HL-60 (cell line): ENCODE measurements at regions not wholly inside any gene's neighbourhood (a gene's known extent, or its start where the extent isn't known, plus 50 kb on each side); places are given as distances from the start of the nearest gene placed in this dataset.

Source experiments
- DNase-seq, 2 experiments: peaks; one replicate each; pipeline ENCODE4 v3.0.0-alpha.2; 2010 to 2020; ENCODE audit warnings: low read depth in 1 of 2, low spot score in 1 of 2
- H3K27ac ChIP-seq: fragments of 250-450 bp; sonication (Bioruptor Pico); replicated peaks from 2 replicates; pipeline ENCODE4 v1.5.1; 2020; ENCODE audit warnings: mild to moderate bottlenecking, moderate library complexity
- H3K27me3 ChIP-seq: fragments of 250-450 bp; sonication (Bioruptor Pico); 2 replicates; pipeline ENCODE4 v1.5.1; 2021; ENCODE audit warnings: mild to moderate bottlenecking, moderate library complexity; ENCODE audit not compliant: insufficient read depth, poor library complexity, severe bottlenecking
- H3K4me3 ChIP-seq: replicated peaks from 2 replicates; pipeline ENCODE4 v1.5.1; 2011; ENCODE audit warnings: mild to moderate bottlenecking, control low read depth, low read length; ENCODE audit not compliant: insufficient read depth
- GABPA ChIP-seq: IDR thresholded peaks from 2 replicates; pipeline ENCODE4 v1.6.1; 2012; ENCODE audit warnings: low read depth
- POLR2AphosphoS5 ChIP-seq: IDR thresholded peaks from 2 replicates; pipeline ENCODE4 v1.6.1; 2012; ENCODE audit warnings: low read depth
- SPI1 ChIP-seq: IDR thresholded peaks from 2 replicates; pipeline ENCODE4 v1.6.1; 2012; ENCODE audit warnings: low read depth, mild to moderate bottlenecking, borderline replicate concordance
- TF ChIP-seq, protein P1 (sequence below): IDR thresholded peaks from one replicate; pipeline ENCODE4 v1.5.1; 2011; ENCODE audit warnings: low read length, control low read depth, inconsistent platforms; ENCODE audit not compliant: insufficient read depth
- TF ChIP-seq, protein P2 (sequence below): IDR thresholded peaks from 2 replicates; pipeline ENCODE4 v1.6.1; 2012; ENCODE audit warnings: low read depth; ENCODE audit not compliant: insufficient replicate concordance

DNA sequence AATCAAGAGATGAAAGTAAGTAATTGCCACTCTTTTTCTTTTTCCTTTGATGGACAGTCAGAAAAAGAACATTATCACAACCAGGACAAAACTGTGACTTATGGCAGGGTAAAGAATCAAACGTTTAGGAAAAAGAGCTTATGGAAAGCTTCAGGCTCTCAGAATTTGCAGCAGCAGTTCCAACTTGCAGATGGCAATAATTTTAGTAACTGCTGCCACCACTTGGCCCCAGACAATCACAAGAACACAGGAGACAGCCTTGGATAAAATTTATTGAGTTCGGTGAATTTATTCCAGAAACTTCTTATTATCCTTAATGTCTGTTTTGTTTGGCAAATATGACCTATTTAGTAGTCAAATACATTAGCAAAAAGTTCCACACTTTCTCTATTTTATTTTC is 804.4 kb downstream of the BRINP3 start:
- no peak for DNase-seq
- no peaks in the 10 kb centered on the region for H3K27me3 ChIP-seq
- H3K4me3 ChIP-seq: no peak overlapping the region
- no peak overlapping the region for H3K27ac ChIP-seq
- no peak for TF ChIP-seq POLR2AphosphoS5
- TF ChIP-seq, protein P1, sequence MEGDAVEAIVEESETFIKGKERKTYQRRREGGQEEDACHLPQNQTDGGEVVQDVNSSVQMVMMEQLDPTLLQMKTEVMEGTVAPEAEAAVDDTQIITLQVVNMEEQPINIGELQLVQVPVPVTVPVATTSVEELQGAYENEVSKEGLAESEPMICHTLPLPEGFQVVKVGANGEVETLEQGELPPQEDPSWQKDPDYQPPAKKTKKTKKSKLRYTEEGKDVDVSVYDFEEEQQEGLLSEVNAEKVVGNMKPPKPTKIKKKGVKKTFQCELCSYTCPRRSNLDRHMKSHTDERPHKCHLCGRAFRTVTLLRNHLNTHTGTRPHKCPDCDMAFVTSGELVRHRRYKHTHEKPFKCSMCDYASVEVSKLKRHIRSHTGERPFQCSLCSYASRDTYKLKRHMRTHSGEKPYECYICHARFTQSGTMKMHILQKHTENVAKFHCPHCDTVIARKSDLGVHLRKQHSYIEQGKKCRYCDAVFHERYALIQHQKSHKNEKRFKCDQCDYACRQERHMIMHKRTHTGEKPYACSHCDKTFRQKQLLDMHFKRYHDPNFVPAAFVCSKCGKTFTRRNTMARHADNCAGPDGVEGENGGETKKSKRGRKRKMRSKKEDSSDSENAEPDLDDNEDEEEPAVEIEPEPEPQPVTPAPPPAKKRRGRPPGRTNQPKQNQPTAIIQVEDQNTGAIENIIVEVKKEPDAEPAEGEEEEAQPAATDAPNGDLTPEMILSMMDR: no peak
- no peak for TF ChIP-seq GABPA
- TF ChIP-seq SPI1: no peak
- TF ChIP-seq, protein P2, sequence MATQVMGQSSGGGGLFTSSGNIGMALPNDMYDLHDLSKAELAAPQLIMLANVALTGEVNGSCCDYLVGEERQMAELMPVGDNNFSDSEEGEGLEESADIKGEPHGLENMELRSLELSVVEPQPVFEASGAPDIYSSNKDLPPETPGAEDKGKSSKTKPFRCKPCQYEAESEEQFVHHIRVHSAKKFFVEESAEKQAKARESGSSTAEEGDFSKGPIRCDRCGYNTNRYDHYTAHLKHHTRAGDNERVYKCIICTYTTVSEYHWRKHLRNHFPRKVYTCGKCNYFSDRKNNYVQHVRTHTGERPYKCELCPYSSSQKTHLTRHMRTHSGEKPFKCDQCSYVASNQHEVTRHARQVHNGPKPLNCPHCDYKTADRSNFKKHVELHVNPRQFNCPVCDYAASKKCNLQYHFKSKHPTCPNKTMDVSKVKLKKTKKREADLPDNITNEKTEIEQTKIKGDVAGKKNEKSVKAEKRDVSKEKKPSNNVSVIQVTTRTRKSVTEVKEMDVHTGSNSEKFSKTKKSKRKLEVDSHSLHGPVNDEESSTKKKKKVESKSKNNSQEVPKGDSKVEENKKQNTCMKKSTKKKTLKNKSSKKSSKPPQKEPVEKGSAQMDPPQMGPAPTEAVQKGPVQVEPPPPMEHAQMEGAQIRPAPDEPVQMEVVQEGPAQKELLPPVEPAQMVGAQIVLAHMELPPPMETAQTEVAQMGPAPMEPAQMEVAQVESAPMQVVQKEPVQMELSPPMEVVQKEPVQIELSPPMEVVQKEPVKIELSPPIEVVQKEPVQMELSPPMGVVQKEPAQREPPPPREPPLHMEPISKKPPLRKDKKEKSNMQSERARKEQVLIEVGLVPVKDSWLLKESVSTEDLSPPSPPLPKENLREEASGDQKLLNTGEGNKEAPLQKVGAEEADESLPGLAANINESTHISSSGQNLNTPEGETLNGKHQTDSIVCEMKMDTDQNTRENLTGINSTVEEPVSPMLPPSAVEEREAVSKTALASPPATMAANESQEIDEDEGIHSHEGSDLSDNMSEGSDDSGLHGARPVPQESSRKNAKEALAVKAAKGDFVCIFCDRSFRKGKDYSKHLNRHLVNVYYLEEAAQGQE: no peak

DNA sequence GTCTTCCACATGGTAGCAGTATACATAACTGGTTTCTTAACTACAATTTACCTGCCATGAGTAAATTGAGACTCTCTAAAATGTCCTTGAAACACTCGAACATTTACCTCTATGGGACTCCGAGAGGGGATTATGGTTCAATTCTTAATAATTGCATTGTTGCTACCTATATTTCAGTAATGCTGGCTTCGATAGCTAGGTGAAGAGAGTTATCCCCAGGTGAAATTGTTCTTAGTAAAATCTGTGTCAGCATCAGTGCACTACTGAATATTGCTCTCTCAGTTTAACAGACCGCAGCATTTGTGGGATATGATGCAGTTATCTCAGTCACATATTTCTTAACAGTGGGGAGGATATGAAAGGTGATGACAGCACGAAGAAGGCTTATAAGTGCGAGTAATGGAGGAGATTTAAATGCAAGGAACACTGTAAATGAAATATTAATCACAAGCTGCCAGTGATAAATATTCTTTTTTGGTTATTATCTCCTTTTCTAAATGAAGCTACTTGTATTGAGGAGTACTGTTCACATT is 801.9 kb downstream of the BRINP3 start:
- Histone ChIP-seq H3K4me3 (no peak overlapping the region), H3K27ac (no peak overlapping the region), H3K27me3 (no peaks in the 10 kb centered on the region)
- TF ChIP-seq POLR2AphosphoS5 (no peak), SPI1 (no peak), GABPA (no peak)
- TF ChIP-seq, protein P2: no peak
- TF ChIP-seq, protein P1: no peak
- no peak for DNase-seq

DNA sequence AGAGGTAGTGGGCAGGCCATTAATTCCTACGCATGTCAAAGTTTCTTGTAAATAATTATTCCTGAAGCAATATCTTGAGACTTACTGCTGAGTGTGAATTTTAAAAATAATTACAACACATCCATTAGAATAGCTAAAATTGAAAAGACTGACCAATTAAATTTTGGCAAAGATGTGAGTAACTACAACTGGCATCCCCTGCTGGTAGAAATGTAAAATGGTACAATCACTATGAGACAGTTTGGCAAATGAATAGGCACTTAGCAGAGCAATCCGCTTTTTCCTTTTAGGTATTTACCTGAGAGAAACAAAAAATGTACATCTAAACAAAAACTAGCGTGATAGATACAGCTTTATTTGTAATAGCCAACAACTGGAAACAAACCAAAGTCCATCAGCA is 798.9 kb downstream of the BRINP3 start:
- TF ChIP-seq SPI1 (no peak), POLR2AphosphoS5 (no peak), GABPA (no peak)
- TF ChIP-seq, protein P1: no peak
- TF ChIP-seq, protein P2: no peak

More for the DNA sequence above, 798.9 kb downstream of the BRINP3 start:
- DNase-seq: no peak
- H3K4me3 ChIP-seq: no peak overlapping the region
- H3K27ac ChIP-seq: no peak overlapping the region
- no peaks in the 10 kb centered on the region for H3K27me3 ChIP-seq
